Type B pancreatic cell (in vitro differentiated cells): ENCODE measurements at regions not wholly inside any gene's neighbourhood (a gene's known extent, or its start where the extent isn't known, plus 50 kb on each side); places are given as distances from the start of the nearest gene placed in this dataset.

Experiments
- DNase-seq: peaks from one replicate; pipeline ENCODE4 v3.0.0; 2021; ENCODE audit warnings: mixed read lengths; ENCODE audit not compliant: unreplicated experiment; ENCODE audit errors: extremely low spot score
- H3K27ac Mint-ChIP-seq: 2 replicates; pipeline ENCODE4 v1.8.0; 2021; ENCODE audit warnings: mild to moderate bottlenecking, mixed read lengths
- H3K27me3 Mint-ChIP-seq: 2 replicates; pipeline ENCODE4 v1.8.0; 2021; ENCODE audit warnings: mixed read lengths
- H3K36me3 Mint-ChIP-seq: 2 replicates; pipeline ENCODE4 v1.8.0; 2021; ENCODE audit warnings: mixed read lengths
- H3K4me1 Mint-ChIP-seq: one replicate; pipeline ENCODE4 v1.8.0; 2021; ENCODE audit warnings: mixed read lengths; ENCODE audit not compliant: unreplicated experiment
- H3K4me3 Mint-ChIP-seq: 2 replicates; pipeline ENCODE4 v1.8.0; 2021; ENCODE audit warnings: mild to moderate bottlenecking, mixed read lengths
- H3K9me3 Mint-ChIP-seq: 2 replicates; pipeline ENCODE4 v1.8.0; 2021; ENCODE audit warnings: mixed read lengths
- TF ChIP-seq, protein P1 (sequence below): fragments of 200-600 bp; sonication (generic); conservative IDR thresholded peaks from 2 replicates; pipeline ENCODE4 v1.5.0; 2021; ENCODE audit warnings: antibody characterized with exemption, mild to moderate bottlenecking

DNA sequence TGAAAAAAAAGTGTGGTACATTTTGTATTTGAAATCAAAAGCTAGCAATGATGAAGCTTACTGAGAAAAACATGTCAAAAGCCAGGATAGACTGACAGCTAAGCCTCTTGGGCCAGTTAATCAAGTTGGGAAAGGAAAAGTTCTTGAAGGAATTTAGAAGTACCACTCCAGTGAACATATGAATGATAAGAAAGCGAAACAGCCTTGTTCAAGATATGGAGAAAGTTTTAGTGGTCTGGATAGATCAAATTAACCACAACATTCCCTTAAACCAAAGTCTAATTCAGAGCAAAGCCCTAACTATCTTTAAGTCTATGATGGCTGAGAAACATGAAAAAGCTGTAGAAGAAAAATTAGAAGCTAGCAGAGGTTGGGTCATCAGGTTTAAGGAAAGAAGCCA is 268.3 kb downstream of the PDHA2 start:
- DNase-seq = no peak
- Mint-ChIP-seq H3K4me1 (peaks cover under 1% of the 10 kb centered on the region), H3K9me3 (peaks cover 4% of the 10 kb centered on the region), H3K36me3 (no peaks in the 10 kb centered on the region), H3K4me3 (no peak overlapping the region), H3K27ac (no peak overlapping the region), H3K27me3 (no peaks in the 10 kb centered on the region)
- TF ChIP-seq, protein P1, sequence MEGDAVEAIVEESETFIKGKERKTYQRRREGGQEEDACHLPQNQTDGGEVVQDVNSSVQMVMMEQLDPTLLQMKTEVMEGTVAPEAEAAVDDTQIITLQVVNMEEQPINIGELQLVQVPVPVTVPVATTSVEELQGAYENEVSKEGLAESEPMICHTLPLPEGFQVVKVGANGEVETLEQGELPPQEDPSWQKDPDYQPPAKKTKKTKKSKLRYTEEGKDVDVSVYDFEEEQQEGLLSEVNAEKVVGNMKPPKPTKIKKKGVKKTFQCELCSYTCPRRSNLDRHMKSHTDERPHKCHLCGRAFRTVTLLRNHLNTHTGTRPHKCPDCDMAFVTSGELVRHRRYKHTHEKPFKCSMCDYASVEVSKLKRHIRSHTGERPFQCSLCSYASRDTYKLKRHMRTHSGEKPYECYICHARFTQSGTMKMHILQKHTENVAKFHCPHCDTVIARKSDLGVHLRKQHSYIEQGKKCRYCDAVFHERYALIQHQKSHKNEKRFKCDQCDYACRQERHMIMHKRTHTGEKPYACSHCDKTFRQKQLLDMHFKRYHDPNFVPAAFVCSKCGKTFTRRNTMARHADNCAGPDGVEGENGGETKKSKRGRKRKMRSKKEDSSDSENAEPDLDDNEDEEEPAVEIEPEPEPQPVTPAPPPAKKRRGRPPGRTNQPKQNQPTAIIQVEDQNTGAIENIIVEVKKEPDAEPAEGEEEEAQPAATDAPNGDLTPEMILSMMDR = no peak

GRCh38 chr4:96112631-96113030 is 272.7 kb downstream of the PDHA2 start:
- TF ChIP-seq, protein P1 = no peak
- DNase-seq = no peak
- peaks cover 4% of the 10 kb centered on the region for H3K9me3 Mint-ChIP-seq
- H3K36me3 Mint-ChIP-seq = no peaks in the 10 kb centered on the region
- no peak overlapping the region for H3K27ac Mint-ChIP-seq
- no peaks in the 10 kb centered on the region for H3K27me3 Mint-ChIP-seq
- H3K4me3 Mint-ChIP-seq = no peak overlapping the region
- H3K4me1 Mint-ChIP-seq = peaks cover 10% of the 10 kb centered on the region

GRCh38 chr4:96120206-96120605 is 280.3 kb downstream of the PDHA2 start:
- Mint-ChIP-seq H3K4me1 (peaks cover 10% of the 10 kb centered on the region), H3K9me3 (peaks cover 5% of the 10 kb centered on the region), H3K27ac (no peak overlapping the region), H3K36me3 (no peaks in the 10 kb centered on the region), H3K4me3 (no peak overlapping the region), H3K27me3 (no peaks in the 10 kb centered on the region)
- DNase-seq = no peak
- TF ChIP-seq, protein P1 = no peak

DNA sequence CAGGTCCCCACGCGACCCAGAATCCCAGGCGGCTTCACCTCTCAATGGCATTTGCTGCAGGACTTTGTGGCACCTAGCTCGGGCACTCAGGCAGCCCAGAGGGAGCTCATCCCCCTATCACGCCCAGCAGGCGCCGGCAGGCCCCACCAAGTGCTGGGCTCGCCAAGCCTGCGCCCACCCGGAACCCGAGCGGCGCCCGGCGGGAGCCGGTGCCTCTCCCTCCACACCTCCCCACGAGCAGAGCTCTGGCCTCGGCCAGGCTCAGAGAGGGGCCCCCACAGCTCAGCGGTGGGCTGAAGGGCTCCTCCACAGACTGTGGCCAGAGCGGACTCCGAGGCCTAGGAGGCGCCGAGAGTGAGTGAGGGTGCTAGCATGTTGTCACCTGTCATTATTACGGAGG is 286.3 kb downstream of the PDHA2 start:
- Mint-ChIP-seq H3K4me3 (no peak overlapping the region), H3K36me3 (no peaks in the 10 kb centered on the region), H3K4me1 (no peaks in the 10 kb centered on the region), H3K27ac (no peak overlapping the region), H3K9me3 (peaks cover 10% of the 10 kb centered on the region), H3K27me3 (no peaks in the 10 kb centered on the region)
- TF ChIP-seq, protein P1 = no peak
- no peak for DNase-seq

DNA sequence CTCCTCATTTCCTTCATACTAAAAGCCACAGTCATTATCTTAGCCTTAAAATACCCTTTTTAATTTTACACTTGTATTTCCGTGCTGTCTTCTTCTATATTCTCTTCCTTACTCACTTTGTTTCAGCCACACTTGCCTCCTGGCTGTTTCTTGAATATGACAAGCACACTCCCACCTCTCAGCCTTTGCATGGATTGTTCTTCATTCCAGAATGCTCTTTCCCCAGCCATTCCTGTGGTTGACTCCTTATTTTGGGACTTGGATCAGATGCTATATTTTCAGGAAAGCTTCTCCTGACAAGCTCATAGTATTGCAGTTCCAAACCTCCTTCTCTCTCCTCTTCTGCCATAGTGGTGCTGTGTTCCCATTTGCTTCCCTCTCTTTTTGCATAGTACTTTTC is 291.3 kb downstream of the PDHA2 start:
- DNase-seq = no peak
- H3K4me3 Mint-ChIP-seq = no peak overlapping the region
- H3K4me1 Mint-ChIP-seq = no peaks in the 10 kb centered on the region
- TF ChIP-seq, protein P1 = no peak
- no peaks in the 10 kb centered on the region for H3K36me3 Mint-ChIP-seq
- no peaks in the 10 kb centered on the region for H3K9me3 Mint-ChIP-seq
- no peaks in the 10 kb centered on the region for H3K27me3 Mint-ChIP-seq
- no peak overlapping the region for H3K27ac Mint-ChIP-seq

DNA sequence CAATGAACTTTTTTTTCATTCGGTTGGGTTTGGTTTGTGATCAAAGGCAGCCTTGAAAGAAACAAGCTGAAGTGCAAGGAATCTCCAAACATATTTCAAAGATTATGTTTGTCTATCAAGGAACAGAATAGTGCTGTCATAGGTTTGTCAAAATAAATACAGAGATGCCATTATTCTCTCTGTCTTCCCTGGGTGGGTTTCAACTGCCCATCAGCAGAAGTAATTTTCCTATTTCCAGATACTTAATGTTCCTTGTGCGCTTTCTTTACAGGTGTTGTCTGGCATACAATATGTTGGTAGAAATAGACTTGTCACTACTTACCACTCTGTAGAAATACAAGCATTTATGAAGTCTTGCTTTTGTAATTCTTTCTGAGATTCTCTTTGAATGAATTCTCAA is 294.9 kb downstream of the PDHA2 start:
- no peak overlapping the region for H3K27ac Mint-ChIP-seq
- no peaks in the 10 kb centered on the region for H3K4me1 Mint-ChIP-seq
- H3K9me3 Mint-ChIP-seq = no peaks in the 10 kb centered on the region
- H3K4me3 Mint-ChIP-seq = no peak overlapping the region
- no peak for DNase-seq
- H3K36me3 Mint-ChIP-seq = no peaks in the 10 kb centered on the region
- no peaks in the 10 kb centered on the region for H3K27me3 Mint-ChIP-seq
- TF ChIP-seq, protein P1 = no peak
